ENCODE measurements at regions not wholly inside any gene's neighbourhood (a gene's known extent, or its start where the extent isn't known, plus 50 kb on each side); places are given as distances from the start of the nearest gene placed in this dataset.
"Not testable (repeated sequence)": the region's sequence is repeated elsewhere in the genome, so short reads cannot be mapped to it uniquely, and the experiment has no call there.

GRCh38 chr18:14223919-14224318 is 91.7 kb upstream of the ZNF519 start:
- H3K36me3 ChIP-seq; H3K27me3 ChIP-seq; H3K9me3 ChIP-seq; intact Hi-C loops (cut with DNase I); DNase-seq (ENCODE audit: extremely low spot score in 2 of 2); H3K27ac ChIP-seq; H3K4me1 ChIP-seq; H3K4me3 ChIP-seq: not testable (repeated sequence)

- H3K4me1 ChIP-seq; H3K27ac ChIP-seq; H3K4me3 ChIP-seq; intact Hi-C loops (cut with DNase I); H3K36me3 ChIP-seq; H3K27me3 ChIP-seq; H3K9me3 ChIP-seq; DNase-seq (ENCODE audit: extremely low spot score in 2 of 2): not testable (repeated sequence)
Observed at GRCh38 chr18:14223231-14223822, 91.1 kb upstream of the ZNF519 start.

- intact Hi-C loops (cut with DNase I); H3K4me3 ChIP-seq; H3K36me3 ChIP-seq; H3K9me3 ChIP-seq; H3K27me3 ChIP-seq; H3K27ac ChIP-seq; H3K4me1 ChIP-seq; DNase-seq (ENCODE audit: extremely low spot score in 2 of 2): not testable (repeated sequence)
Observed at GRCh38 chr18:14222354-14223221, 90.4 kb upstream of the ZNF519 start.

GRCh38 chr18:14221689-14222088 is 89.5 kb upstream of the ZNF519 start:
- no peaks in the 10 kb centered on the region for H3K36me3 ChIP-seq
- intact Hi-C loops (cut with DNase I) = no loop called here
- no peaks in the 10 kb centered on the region for H3K4me1 ChIP-seq
- no peak overlapping the region for H3K27ac ChIP-seq
- H3K9me3 ChIP-seq = no peaks in the 10 kb centered on the region
- no peaks in the 10 kb centered on the region for H3K27me3 ChIP-seq
- DNase-seq (ENCODE audit: extremely low spot score in 2 of 2) = no peak
- H3K4me3 ChIP-seq = no peak overlapping the region
- TF ChIP-seq POLR2A (IDR thresholded peaks at IDR 0.05) = no peak

GRCh38 chr18:14215952-14216351 is 83.7 kb upstream of the ZNF519 start:
- H3K27me3 ChIP-seq; intact Hi-C loops (cut with DNase I); H3K36me3 ChIP-seq: not testable (repeated sequence)

GRCh38 chr18:14203424-14203823 is 71.2 kb upstream of the ZNF519 start:
- H3K4me1 ChIP-seq; H3K27me3 ChIP-seq; H3K4me3 ChIP-seq; DNase-seq (ENCODE audit: extremely low spot score in 2 of 2); H3K36me3 ChIP-seq; H3K27ac ChIP-seq; intact Hi-C loops (cut with DNase I); H3K9me3 ChIP-seq: not testable (repeated sequence)

More at GRCh38 chr18:14215952-14216351, 83.7 kb upstream of the ZNF519 start:
- not testable (repeated sequence) for H3K9me3 ChIP-seq; H3K4me3 ChIP-seq; H3K4me1 ChIP-seq; H3K27ac ChIP-seq; DNase-seq (ENCODE audit: extremely low spot score in 2 of 2)

GRCh38 chr18:14190776-14191442 is 58.7 kb upstream of the ZNF519 start:
- DNase-seq (ENCODE audit: extremely low spot score in 2 of 2); intact Hi-C loops (cut with DNase I): not testable (repeated sequence)

GRCh38 chr18:14189858-14190257 is 57.6 kb upstream of the ZNF519 start:
- Histone ChIP-seq H3K27ac (no peak overlapping the region), H3K4me3 (no peak overlapping the region), H3K27me3 (no peaks in the 10 kb centered on the region), H3K36me3 (no peaks in the 10 kb centered on the region), H3K4me1 (no peaks in the 10 kb centered on the region), H3K9me3 (no peaks in the 10 kb centered on the region)
- intact Hi-C loops (cut with DNase I) = no loop called here
- TF ChIP-seq POLR2A (IDR thresholded peaks at IDR 0.05) (no peak), POLR2AphosphoS5 (IDR thresholded peaks at IDR 0.05; ENCODE audit: insufficient read depth in 1 of 2, low read depth in 1 of 2) (no peak), CTCF (IDR thresholded peaks at IDR 0.05) (no peak)
- DNase-seq (ENCODE audit: extremely low spot score in 2 of 2) = no peak

More at GRCh38 chr18:14190776-14191442, 58.7 kb upstream of the ZNF519 start:
- not testable (repeated sequence) for H3K4me3 ChIP-seq, H3K9me3 ChIP-seq, H3K27me3 ChIP-seq, H3K36me3 ChIP-seq, H3K4me1 ChIP-seq, H3K27ac ChIP-seq

- H3K9me3 ChIP-seq; H3K27ac ChIP-seq; H3K4me1 ChIP-seq; H3K36me3 ChIP-seq; H3K4me3 ChIP-seq; H3K27me3 ChIP-seq; intact Hi-C loops (cut with DNase I); DNase-seq (ENCODE audit: extremely low spot score in 2 of 2): not testable (repeated sequence)
Observed at GRCh38 chr18:14188751-14189406, 56.6 kb upstream of the ZNF519 start.

Measured in vagina (tissue), 2 donors.